GM12878 (cell line): ENCODE measurements at regions not wholly inside any gene's neighbourhood (a gene's known extent, or its start where the extent isn't known, plus 50 kb on each side); places are given as distances from the start of the nearest gene placed in this dataset.

Source experiments
- ATAC-seq: fragments of 200-7000 bp; cut with Tn5 transposase; 3 replicates; pipeline ENCODE4 v1.9.1; 2020; ENCODE audit warnings: mild to moderate bottlenecking, moderate library complexity
- BruUV-seq: library from RNA; stranded (reverse); fragments of 400-500 nt; replicated peaks from 2 replicates; lab custom pipeline; 2021; lab: Mats Ljungman, UMichigan
- CTCF ChIA-PET: fragments of 300-600 bp; sonication (Branson Sonifier 250); formaldehyde crosslinking; extraction: SDS; loops from one replicate; lab custom pipeline; 2021; ENCODE audit warnings: inconsistent platforms; lab: Yijun Ruan, JAX
- POLR2A ChIA-PET: fragments of 350-600 bp; formaldehyde crosslinking; extraction: SDS; loops from one replicate; lab custom pipeline; 2021; ENCODE audit warnings: inconsistent platforms; lab: Charles Lee
- RAD21 ChIA-PET: fragments of 300-600 bp; sonication (Branson Sonifier 250); formaldehyde crosslinking; loops from one replicate; lab custom pipeline; 2023; ENCODE audit warnings: antibody characterized with exemption; ENCODE audit not compliant: unreplicated experiment; lab: Charles Lee
- SMC1A ChIA-PET: fragments of 300-600 bp; sonication (Branson Sonifier 250); formaldehyde crosslinking; loops from one replicate; lab custom pipeline; 2023; ENCODE audit not compliant: unreplicated experiment, uncharacterized antibody; lab: Charles Lee
- DNase-seq: peaks from one replicate; pipeline ENCODE4 v3.0.0-alpha.2; 2011; ENCODE audit warnings: low read depth, low spot score
- FAIRE-seq: peaks from 3 replicates; lab custom pipeline; 2011; peaks lifted over from hg19 to GRCh38; lab: Jason Lieb, UNC
- H2AFZ ChIP-seq: 2 replicates; pipeline ENCODE4 v1.6.0; 2011; ENCODE audit warnings: low read depth, low read length, control low read depth; ENCODE audit not compliant: control insufficient read depth
- H3K27ac ChIP-seq: 2 replicates; pipeline ENCODE4 v1.5.1; 2011; ENCODE audit warnings: control low read depth; ENCODE audit not compliant: control insufficient read depth, insufficient read depth
- H3K27me3 ChIP-seq, 2 experiments: replicated peaks in 1 of 2; 2 replicates each; pipeline versions ENCODE4 v1.6.0 to v1.6.1; 2011; ENCODE audit warnings: low read length in 1 of 2; ENCODE audit not compliant: control insufficient read depth in 2 of 2, insufficient read depth in 2 of 2
- H3K36me3 ChIP-seq, 2 experiments: 2 replicates each; pipeline ENCODE4 v1.5.1; 2011; ENCODE audit warnings: low read length in 1 of 2; ENCODE audit not compliant: control insufficient read depth in 2 of 2, insufficient read depth in 2 of 2
- H3K4me1 ChIP-seq: 2 replicates; pipeline ENCODE4 v1.6.1; 2011; ENCODE audit warnings: mild to moderate bottlenecking, low read length, moderate library complexity, mixed read lengths; ENCODE audit not compliant: control insufficient read depth, insufficient read depth
- H3K4me2 ChIP-seq: 2 replicates; pipeline ENCODE4 v1.6.0; 2011; ENCODE audit warnings: control low read depth; ENCODE audit not compliant: control insufficient read depth, insufficient read depth
- H3K4me3 ChIP-seq: fragments of 200-600 bp; sonication (generic); 2 replicates; pipeline ENCODE4 v1.5.1; 2016
- H3K79me2 ChIP-seq: 2 replicates; pipeline ENCODE4 v1.6.0; 2011; ENCODE audit warnings: low read length; ENCODE audit not compliant: control insufficient read depth, insufficient read depth
- H3K9ac ChIP-seq: 2 replicates; pipeline ENCODE4 v1.8.0; 2011; ENCODE audit warnings: low read length, control low read depth, mixed read lengths; ENCODE audit not compliant: control insufficient read depth, insufficient read depth
- H3K9me3 ChIP-seq: replicated peaks from 3 replicates; pipeline ENCODE4 v1.5.1; 2011; ENCODE audit warnings: mild to moderate bottlenecking, low read length; ENCODE audit not compliant: control insufficient read depth, insufficient read depth
- H4K20me1 ChIP-seq: 2 replicates; pipeline ENCODE4 v1.6.0; 2011; ENCODE audit not compliant: control insufficient read depth, insufficient read depth
- BMI1 ChIP-seq: fragments of 450-650 bp; IDR thresholded peaks from 2 replicates; pipeline ENCODE4 v1.6.1; 2016; ENCODE audit warnings: mild to moderate bottlenecking, moderate library complexity, borderline replicate concordance
- NR2C2 ChIP-seq: IDR thresholded peaks from 2 replicates; pipeline ENCODE4 v1.6.1; 2011; ENCODE audit warnings: borderline replicate concordance, low read depth; ENCODE audit not compliant: control insufficient read depth, insufficient read length
- RCOR1 ChIP-seq: conservative IDR thresholded peaks from 2 replicates; pipeline ENCODE4 v1.6.1; 2012; ENCODE audit warnings: low read depth, low read length, improper control_type of control experiment
- SIX5 ChIP-seq: IDR thresholded peaks from 2 replicates; pipeline ENCODE4 v1.6.1; 2011; ENCODE audit warnings: mild to moderate bottlenecking, low read depth, low read length, moderate library complexity; ENCODE audit not compliant: severe bottlenecking
- STAT1 ChIP-seq: fragments of 450-650 bp; conservative IDR thresholded peaks from 2 replicates; pipeline ENCODE4 v1.6.1; 2014; ENCODE audit warnings: antibody characterized with exemption, mild to moderate bottlenecking
- whole genome bisulfite sequencing: methylation state at CpG from one replicate; pipeline ENCODE4 v1.1.6; 2016; ENCODE audit warnings: low lambda C conversion rate; ENCODE audit not compliant: insufficient replicate concordance, insufficient coverage; ENCODE audit errors: missing lambda C conversion rate; 5-methylcytosine and 5-hydroxymethylcytosine counted together
- in situ Hi-C: fragments of 300-500 bp; cut with MboI; formaldehyde crosslinking; loops from 9 replicates; pipeline ENCODE4 v1.14.3; 2018; ENCODE audit warnings: mixed read lengths
- intact Hi-C: fragments of 100-400 bp; cut with micrococcal nuclease; formaldehyde crosslinking; loops from one replicate; pipeline ENCODE4 v1.14.2; 2022; ENCODE audit not compliant: unreplicated experiment
- TF ChIP-seq, protein P1 (sequence below): IDR thresholded peaks from 2 replicates; pipeline ENCODE4 v1.6.1; 2011; ENCODE audit warnings: mild to moderate bottlenecking, low read depth, low read length, moderate library complexity; ENCODE audit not compliant: insufficient replicate concordance
- TF ChIP-seq, protein P2 (sequence below): IDR thresholded peaks from 2 replicates; pipeline ENCODE4 v1.6.1; 2011; ENCODE audit warnings: low read depth, mild to moderate bottlenecking, low read length, moderate library complexity, borderline replicate concordance; ENCODE audit errors: extremely low read depth
- TF ChIP-seq, protein P3 (sequence below): fragments of 450-650 bp; IDR thresholded peaks from 2 replicates; pipeline ENCODE4 v1.6.1; 2017; ENCODE audit warnings: mild to moderate bottlenecking

- Histone ChIP-seq H3K27ac (no peak overlapping the region), H3K4me3 (no peak overlapping the region), H3K27me3 (no peaks in the 10 kb centered on the region; a peak in 1 of 4 replicates), H3K9ac (no peak overlapping the region), H3K36me3 (no peaks in the 10 kb centered on the region), H3K4me2 (no peak overlapping the region), H2AFZ (no peak overlapping the region), H4K20me1 (no peaks in the 10 kb centered on the region), H3K79me2 (no peaks in the 10 kb centered on the region), H3K4me1 (no peaks in the 10 kb centered on the region), H3K9me3 (no peaks in the 10 kb centered on the region)
- ChIA-PET POLR2A (no interaction called here), SMC1A (interaction anchor here (0.6 kb wide), 1 partner anchor 27 kb away, joined by 3 read pairs; no protein-coding TSS in a partner anchor), RAD21 (no interaction called here), CTCF (no interaction called here)
- TF ChIP-seq BMI1 = no peak
- TF ChIP-seq SIX5 = no peak
- TF ChIP-seq, protein P1, sequence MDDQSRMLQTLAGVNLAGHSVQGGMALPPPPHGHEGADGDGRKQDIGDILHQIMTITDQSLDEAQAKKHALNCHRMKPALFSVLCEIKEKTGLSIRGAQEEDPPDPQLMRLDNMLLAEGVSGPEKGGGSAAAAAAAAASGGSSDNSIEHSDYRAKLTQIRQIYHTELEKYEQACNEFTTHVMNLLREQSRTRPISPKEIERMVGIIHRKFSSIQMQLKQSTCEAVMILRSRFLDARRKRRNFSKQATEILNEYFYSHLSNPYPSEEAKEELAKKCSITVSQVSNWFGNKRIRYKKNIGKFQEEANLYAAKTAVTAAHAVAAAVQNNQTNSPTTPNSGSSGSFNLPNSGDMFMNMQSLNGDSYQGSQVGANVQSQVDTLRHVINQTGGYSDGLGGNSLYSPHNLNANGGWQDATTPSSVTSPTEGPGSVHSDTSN = no peak
- TF ChIP-seq, protein P2, sequence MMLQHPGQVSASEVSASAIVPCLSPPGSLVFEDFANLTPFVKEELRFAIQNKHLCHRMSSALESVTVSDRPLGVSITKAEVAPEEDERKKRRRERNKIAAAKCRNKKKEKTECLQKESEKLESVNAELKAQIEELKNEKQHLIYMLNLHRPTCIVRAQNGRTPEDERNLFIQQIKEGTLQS = no peak
- no peak for TF ChIP-seq NR2C2
- no peak for TF ChIP-seq RCOR1
- TF ChIP-seq STAT1 = no peak
- TF ChIP-seq, protein P3, sequence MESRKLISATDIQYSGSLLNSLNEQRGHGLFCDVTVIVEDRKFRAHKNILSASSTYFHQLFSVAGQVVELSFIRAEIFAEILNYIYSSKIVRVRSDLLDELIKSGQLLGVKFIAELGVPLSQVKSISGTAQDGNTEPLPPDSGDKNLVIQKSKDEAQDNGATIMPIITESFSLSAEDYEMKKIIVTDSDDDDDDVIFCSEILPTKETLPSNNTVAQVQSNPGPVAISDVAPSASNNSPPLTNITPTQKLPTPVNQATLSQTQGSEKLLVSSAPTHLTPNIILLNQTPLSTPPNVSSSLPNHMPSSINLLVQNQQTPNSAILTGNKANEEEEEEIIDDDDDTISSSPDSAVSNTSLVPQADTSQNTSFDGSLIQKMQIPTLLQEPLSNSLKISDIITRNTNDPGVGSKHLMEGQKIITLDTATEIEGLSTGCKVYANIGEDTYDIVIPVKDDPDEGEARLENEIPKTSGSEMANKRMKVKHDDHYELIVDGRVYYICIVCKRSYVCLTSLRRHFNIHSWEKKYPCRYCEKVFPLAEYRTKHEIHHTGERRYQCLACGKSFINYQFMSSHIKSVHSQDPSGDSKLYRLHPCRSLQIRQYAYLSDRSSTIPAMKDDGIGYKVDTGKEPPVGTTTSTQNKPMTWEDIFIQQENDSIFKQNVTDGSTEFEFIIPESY = no peak
- 9% methylated on average over 5 of the region's 5 CpGs for WGBS
- no TSS peak for BruUV-seq
- ATAC-seq (no peak), DNase-seq (no peak), FAIRE-seq (no peak)
- in situ Hi-C loops (no loop called here), intact Hi-C loops (no loop called here)
Observed at GRCh38 chr2:198254536-198255090, 450.2 kb downstream of the PLCL1 start.
